ENCODE measurements at regions not wholly inside any gene's neighbourhood (a gene's known extent, or its start where the extent isn't known, plus 50 kb on each side); places are given as distances from the start of the nearest gene placed in this dataset.

DNA sequence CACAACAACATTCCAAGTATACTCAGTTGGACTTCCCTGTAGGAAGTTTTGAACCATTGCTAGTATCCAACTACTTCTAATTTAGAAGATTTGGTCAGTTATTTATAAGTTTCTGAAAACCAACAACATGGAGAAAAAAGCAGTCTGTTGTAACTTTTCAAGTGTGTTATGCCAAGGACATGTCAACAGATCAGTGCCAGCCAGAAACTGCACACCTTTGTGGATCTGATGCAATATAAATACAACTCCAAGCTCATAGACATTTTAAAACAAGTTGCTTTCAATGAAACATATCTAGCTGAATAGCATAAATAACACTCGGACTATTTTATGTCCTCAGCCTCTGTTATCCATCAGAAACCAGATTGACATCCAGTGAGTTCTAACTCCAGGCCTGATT, 58.3 kb upstream of the CARMIL1 start:
- Histone ChIP-seq H3K4me1 (ENCODE audit: insufficient read depth, low read length, poor library complexity, severe bottlenecking) (peaks cover 9% of the 10 kb centered on the region), H3K4me3 (ENCODE audit: low read length, poor library complexity, severe bottlenecking) (no peak overlapping the region), H2AFZ (ENCODE audit: low read length) (peak overlapping the region; percentile 33; the same call in 1 of the 2 replicates), H3K4me2 (ENCODE audit: low read depth, low read length, poor library complexity, severe bottlenecking) (no peak overlapping the region), H3F3A (ENCODE audit: low read depth) (no peaks in the 10 kb centered on the region), H3K36me3 (ENCODE audit: insufficient read depth, low read length) (no peaks in the 10 kb centered on the region), H3K27me3 (ENCODE audit: insufficient read depth, low read length, poor library complexity, severe bottlenecking) (no peaks in the 10 kb centered on the region), H4K20me1 (ENCODE audit: insufficient read depth, low read length, poor library complexity, severe bottlenecking) (no peaks in the 10 kb centered on the region), H3K9me2 (replicated peaks; ENCODE audit: low read depth, low read length) (no peaks in the 10 kb centered on the region), H3K9me3 (ENCODE audit: insufficient read depth, low read depth, low read length) (no peaks in the 10 kb centered on the region), H3K9ac (ENCODE audit: low read depth, low read length, poor library complexity, severe bottlenecking) (no peak overlapping the region), H3K79me2 (ENCODE audit: insufficient read depth, low read length) (no peaks in the 10 kb centered on the region)
- TF ChIP-seq EZH2phosphoT487 (IDR thresholded peaks at IDR 0.05; ENCODE audit: borderline replicate concordance) (no peak), CTCF (conservative IDR thresholded peaks at IDR 0.05; ENCODE audit: low read length) (no peak)

DNA sequence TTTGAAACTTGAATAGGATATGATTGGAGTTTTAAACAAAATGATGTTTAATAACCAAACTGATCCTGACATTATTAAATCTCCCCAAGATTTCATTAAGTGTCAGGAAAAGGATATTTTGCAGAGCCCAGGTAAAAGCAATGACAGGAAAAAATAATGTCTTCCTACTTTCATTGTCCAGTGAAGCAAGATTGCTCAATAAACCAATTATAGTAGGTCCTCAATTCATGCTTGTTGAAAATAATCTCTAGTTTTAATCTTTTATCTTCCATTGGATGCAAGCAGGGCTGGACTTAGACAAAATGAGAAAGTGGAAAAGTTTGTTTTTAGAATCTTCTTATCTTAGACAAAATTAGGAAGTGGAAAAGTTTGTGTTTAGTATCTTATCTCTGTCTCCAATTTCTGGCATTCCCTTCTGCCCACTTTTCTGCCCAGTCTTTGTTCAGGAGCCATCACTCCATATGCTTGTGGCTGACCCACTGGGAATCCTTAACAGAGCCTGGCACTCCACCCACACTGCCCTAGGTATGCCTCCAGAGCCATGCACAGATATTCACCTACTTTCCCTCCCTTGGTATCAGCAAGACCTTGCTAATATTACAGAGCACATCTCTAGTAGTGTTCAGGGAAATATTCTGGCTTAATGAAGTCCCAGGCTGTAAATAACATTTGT, 57.0 kb upstream of the CARMIL1 start:
- no peak overlapping the region for H3K4me2 ChIP-seq (ENCODE audit: low read depth, low read length, poor library complexity, severe bottlenecking)
- H3K9ac ChIP-seq (ENCODE audit: low read depth, low read length, poor library complexity, severe bottlenecking), result no peak overlapping the region
- H3K4me1 ChIP-seq (ENCODE audit: insufficient read depth, low read length, poor library complexity, severe bottlenecking), result peaks cover 9% of the 10 kb centered on the region
- no peaks in the 10 kb centered on the region for H3F3A ChIP-seq (ENCODE audit: low read depth)
- no peaks in the 10 kb centered on the region for H3K27me3 ChIP-seq (ENCODE audit: insufficient read depth, low read length, poor library complexity, severe bottlenecking)
- H2AFZ ChIP-seq (ENCODE audit: low read length), result peak overlapping the region; percentile 31; the same call in 1 of the 2 replicates
- H3K9me3 ChIP-seq (ENCODE audit: insufficient read depth, low read depth, low read length), result no peaks in the 10 kb centered on the region
- H3K4me3 ChIP-seq (ENCODE audit: low read length, poor library complexity, severe bottlenecking), result no peak overlapping the region
- H3K9me2 ChIP-seq (replicated peaks; ENCODE audit: low read depth, low read length), result no peaks in the 10 kb centered on the region
- no peaks in the 10 kb centered on the region for H3K79me2 ChIP-seq (ENCODE audit: insufficient read depth, low read length)
- H4K20me1 ChIP-seq (ENCODE audit: insufficient read depth, low read length, poor library complexity, severe bottlenecking), result no peaks in the 10 kb centered on the region
- TF ChIP-seq CTCF (conservative IDR thresholded peaks at IDR 0.05; ENCODE audit: low read length), result no peak
- TF ChIP-seq EZH2phosphoT487 (IDR thresholded peaks at IDR 0.05; ENCODE audit: borderline replicate concordance), result no peak
- H3K36me3 ChIP-seq (ENCODE audit: insufficient read depth, low read length), result no peaks in the 10 kb centered on the region

DNA sequence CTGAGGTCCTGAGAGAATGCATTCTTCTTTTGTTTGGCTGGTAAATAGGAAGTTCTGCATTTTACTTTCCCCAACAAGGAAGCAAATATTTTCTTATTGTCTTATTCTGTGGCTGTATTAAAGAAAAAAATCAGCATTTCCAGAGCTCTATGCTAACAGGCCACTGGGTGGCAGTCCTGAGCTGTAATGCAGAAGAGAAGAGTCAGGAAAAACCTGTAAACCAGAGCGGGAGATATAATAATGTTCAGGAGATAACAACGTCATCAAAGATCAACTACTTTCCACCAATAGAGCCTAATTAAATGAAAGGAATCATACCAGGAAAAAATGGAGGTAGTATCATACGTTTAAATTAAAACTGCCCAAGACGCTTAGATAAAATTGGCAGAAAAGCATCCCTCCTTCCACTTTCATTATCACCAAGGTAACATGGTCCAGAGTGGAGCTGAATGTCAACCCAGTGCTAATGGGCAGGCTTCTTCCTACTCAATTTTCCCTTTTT, 55.6 kb upstream of the CARMIL1 start:
- no peaks in the 10 kb centered on the region for H4K20me1 ChIP-seq (ENCODE audit: insufficient read depth, low read length, poor library complexity, severe bottlenecking)
- H3K4me2 ChIP-seq (ENCODE audit: low read depth, low read length, poor library complexity, severe bottlenecking), result peak overlapping the region; percentile 67
- H3K9me3 ChIP-seq (ENCODE audit: insufficient read depth, low read depth, low read length), result no peaks in the 10 kb centered on the region
- no peaks in the 10 kb centered on the region for H3K36me3 ChIP-seq (ENCODE audit: insufficient read depth, low read length)
- no peaks in the 10 kb centered on the region for H3K79me2 ChIP-seq (ENCODE audit: insufficient read depth, low read length)
- no peaks in the 10 kb centered on the region for H3K27me3 ChIP-seq (ENCODE audit: insufficient read depth, low read length, poor library complexity, severe bottlenecking)
- H2AFZ ChIP-seq (ENCODE audit: low read length), result peak overlapping the region; percentile 59
- peaks cover 9% of the 10 kb centered on the region for H3K4me1 ChIP-seq (ENCODE audit: insufficient read depth, low read length, poor library complexity, severe bottlenecking)
- no peaks in the 10 kb centered on the region for H3K9me2 ChIP-seq (replicated peaks; ENCODE audit: low read depth, low read length)
- peak overlapping the region; percentile 67 for H3K4me3 ChIP-seq (ENCODE audit: low read length, poor library complexity, severe bottlenecking)
- TF ChIP-seq EZH2phosphoT487 (IDR thresholded peaks at IDR 0.05; ENCODE audit: borderline replicate concordance) (no peak), CTCF (conservative IDR thresholded peaks at IDR 0.05; ENCODE audit: low read length) (peak; percentile 99)
- H3K9ac ChIP-seq (ENCODE audit: low read depth, low read length, poor library complexity, severe bottlenecking), result no peak overlapping the region
- no peaks in the 10 kb centered on the region for H3F3A ChIP-seq (ENCODE audit: low read depth)

Measured in Loucy (cell line).